ENCODE measurements at regions not wholly inside any gene's neighbourhood (a gene's known extent, or its start where the extent isn't known, plus 50 kb on each side); places are given as distances from the start of the nearest gene placed in this dataset.

DNA sequence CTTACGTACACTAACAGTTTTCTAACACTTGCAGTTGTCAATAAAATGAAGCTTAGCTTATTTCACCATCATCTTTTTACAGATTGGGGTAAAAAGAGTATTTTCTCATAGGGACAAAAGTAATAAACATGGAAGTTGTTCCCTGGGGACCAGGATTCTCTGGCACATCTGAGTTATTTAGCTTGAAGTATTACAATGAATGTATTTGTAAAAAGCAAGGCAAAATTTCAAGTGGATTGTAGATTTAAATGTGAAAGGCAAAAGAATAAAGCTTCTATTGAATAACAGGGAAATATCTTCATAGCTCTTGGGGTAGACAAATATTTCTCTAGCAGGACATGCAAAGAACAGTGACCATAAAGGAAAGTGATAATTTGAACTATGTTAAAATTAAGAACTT, 260.0 kb upstream of the ECI2 start:
- ATAC-seq: no peak
- TF ChIP-seq TCF4 (CRISPR knock-in tag; IDR thresholded peaks at IDR 0.05; ENCODE audit: borderline replicate concordance): no peak
- TF ChIP-seq SNAI2 (CRISPR knock-in tag; IDR thresholded peaks at IDR 0.05): no peak
- no peak for TF ChIP-seq BACH2 (CRISPR knock-in tag; IDR thresholded peaks at IDR 0.05; ENCODE audit: borderline replicate concordance)
- TF ChIP-seq, protein P1, sequence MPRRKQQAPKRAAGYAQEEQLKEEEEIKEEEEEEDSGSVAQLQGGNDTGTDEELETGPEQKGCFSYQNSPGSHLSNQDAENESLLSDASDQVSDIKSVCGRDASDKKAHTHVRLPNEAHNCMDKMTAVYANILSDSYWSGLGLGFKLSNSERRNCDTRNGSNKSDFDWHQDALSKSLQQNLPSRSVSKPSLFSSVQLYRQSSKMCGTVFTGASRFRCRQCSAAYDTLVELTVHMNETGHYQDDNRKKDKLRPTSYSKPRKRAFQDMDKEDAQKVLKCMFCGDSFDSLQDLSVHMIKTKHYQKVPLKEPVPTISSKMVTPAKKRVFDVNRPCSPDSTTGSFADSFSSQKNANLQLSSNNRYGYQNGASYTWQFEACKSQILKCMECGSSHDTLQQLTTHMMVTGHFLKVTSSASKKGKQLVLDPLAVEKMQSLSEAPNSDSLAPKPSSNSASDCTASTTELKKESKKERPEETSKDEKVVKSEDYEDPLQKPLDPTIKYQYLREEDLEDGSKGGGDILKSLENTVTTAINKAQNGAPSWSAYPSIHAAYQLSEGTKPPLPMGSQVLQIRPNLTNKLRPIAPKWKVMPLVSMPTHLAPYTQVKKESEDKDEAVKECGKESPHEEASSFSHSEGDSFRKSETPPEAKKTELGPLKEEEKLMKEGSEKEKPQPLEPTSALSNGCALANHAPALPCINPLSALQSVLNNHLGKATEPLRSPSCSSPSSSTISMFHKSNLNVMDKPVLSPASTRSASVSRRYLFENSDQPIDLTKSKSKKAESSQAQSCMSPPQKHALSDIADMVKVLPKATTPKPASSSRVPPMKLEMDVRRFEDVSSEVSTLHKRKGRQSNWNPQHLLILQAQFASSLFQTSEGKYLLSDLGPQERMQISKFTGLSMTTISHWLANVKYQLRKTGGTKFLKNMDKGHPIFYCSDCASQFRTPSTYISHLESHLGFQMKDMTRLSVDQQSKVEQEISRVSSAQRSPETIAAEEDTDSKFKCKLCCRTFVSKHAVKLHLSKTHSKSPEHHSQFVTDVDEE (CRISPR knock-in tag; IDR thresholded peaks at IDR 0.05): no peak
- TF ChIP-seq GLIS3 (CRISPR knock-in tag; IDR thresholded peaks at IDR 0.05): no peak
- no peak for TF ChIP-seq ZNF8 (CRISPR knock-in tag; IDR thresholded peaks at IDR 0.05)
- no peak for TF ChIP-seq TOX (CRISPR knock-in tag; IDR thresholded peaks at IDR 0.05; ENCODE audit: borderline replicate concordance)
- no peak for TF ChIP-seq OSR1 (CRISPR knock-in tag; IDR thresholded peaks at IDR 0.05)
- TF ChIP-seq, protein P2, sequence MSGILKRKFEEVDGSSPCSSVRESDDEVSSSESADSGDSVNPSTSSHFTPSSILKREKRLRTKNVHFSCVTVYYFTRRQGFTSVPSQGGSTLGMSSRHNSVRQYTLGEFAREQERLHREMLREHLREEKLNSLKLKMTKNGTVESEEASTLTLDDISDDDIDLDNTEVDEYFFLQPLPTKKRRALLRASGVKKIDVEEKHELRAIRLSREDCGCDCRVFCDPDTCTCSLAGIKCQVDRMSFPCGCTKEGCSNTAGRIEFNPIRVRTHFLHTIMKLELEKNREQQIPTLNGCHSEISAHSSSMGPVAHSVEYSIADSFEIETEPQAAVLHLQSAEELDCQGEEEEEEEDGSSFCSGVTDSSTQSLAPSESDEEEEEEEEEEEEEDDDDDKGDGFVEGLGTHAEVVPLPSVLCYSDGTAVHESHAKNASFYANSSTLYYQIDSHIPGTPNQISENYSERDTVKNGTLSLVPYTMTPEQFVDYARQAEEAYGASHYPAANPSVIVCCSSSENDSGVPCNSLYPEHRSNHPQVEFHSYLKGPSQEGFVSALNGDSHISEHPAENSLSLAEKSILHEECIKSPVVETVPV (CRISPR knock-in tag; IDR thresholded peaks at IDR 0.05): no peak
- no peak for TF ChIP-seq PATZ1 (CRISPR knock-in tag; IDR thresholded peaks at IDR 0.05; ENCODE audit: borderline replicate concordance)
- TF ChIP-seq ARNTL (CRISPR knock-in tag; IDR thresholded peaks at IDR 0.05; ENCODE audit: borderline replicate concordance, low read depth): no peak
- TF ChIP-seq ZNF565 (CRISPR knock-in tag; conservative IDR thresholded peaks at IDR 0.05; ENCODE audit: low read depth): no peak

DNA sequence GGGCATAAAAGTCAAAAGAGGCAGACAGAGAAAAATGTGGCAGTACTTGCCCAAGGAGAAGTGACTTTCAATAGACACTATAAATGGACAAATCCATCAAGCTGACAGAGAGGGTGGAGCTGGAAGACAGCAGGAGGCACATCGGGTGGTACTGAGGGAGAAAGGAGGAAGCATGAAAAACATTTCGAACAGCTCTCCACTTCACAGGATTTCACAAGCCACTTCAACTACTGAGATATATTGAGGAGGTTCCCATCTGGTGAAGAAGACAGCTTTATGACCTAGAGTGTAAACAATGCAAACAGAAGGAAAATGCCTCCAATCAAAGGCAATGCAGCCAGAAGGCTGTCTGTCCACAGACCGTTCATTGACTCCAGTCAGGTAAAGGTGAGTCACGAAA, 259.4 kb upstream of the ECI2 start:
- no peak for TF ChIP-seq ESRRG (CRISPR knock-in tag; IDR thresholded peaks at IDR 0.05)
- no peak for TF ChIP-seq ISL1 (CRISPR knock-in tag; IDR thresholded peaks at IDR 0.05)
- TF ChIP-seq GLIS3 (CRISPR knock-in tag; IDR thresholded peaks at IDR 0.05): no peak
- TF ChIP-seq OSR1 (CRISPR knock-in tag; IDR thresholded peaks at IDR 0.05): no peak
- no peak for TF ChIP-seq CSDC2 (CRISPR knock-in tag; IDR thresholded peaks at IDR 0.05)
- TF ChIP-seq ZFP3 (CRISPR knock-in tag; IDR thresholded peaks at IDR 0.05): no peak
- TF ChIP-seq ZFP30 (CRISPR knock-in tag; IDR thresholded peaks at IDR 0.05): no peak
- no peak for TF ChIP-seq TOX (CRISPR knock-in tag; IDR thresholded peaks at IDR 0.05; ENCODE audit: borderline replicate concordance)
- no peak for TF ChIP-seq CREB5 (CRISPR knock-in tag; IDR thresholded peaks at IDR 0.05; ENCODE audit: low read depth)
- TF ChIP-seq ZNF70 (CRISPR knock-in tag; IDR thresholded peaks at IDR 0.05): no peak
- no peak for TF ChIP-seq ZC3H10 (CRISPR knock-in tag; IDR thresholded peaks at IDR 0.05)
- TF ChIP-seq TCF4 (CRISPR knock-in tag; IDR thresholded peaks at IDR 0.05; ENCODE audit: borderline replicate concordance): no peak
- TF ChIP-seq BACH2 (CRISPR knock-in tag; IDR thresholded peaks at IDR 0.05; ENCODE audit: borderline replicate concordance): no peak
- TF ChIP-seq PATZ1 (CRISPR knock-in tag; IDR thresholded peaks at IDR 0.05; ENCODE audit: borderline replicate concordance): no peak
- TF ChIP-seq ZNF8 (CRISPR knock-in tag; IDR thresholded peaks at IDR 0.05): no peak
- TF ChIP-seq ARNTL (CRISPR knock-in tag; IDR thresholded peaks at IDR 0.05; ENCODE audit: borderline replicate concordance, low read depth): no peak
- no peak for TF ChIP-seq POU6F1 (CRISPR knock-in tag; IDR thresholded peaks at IDR 0.05; ENCODE audit: borderline replicate concordance, low read depth)
- TF ChIP-seq, protein P1 (CRISPR knock-in tag; IDR thresholded peaks at IDR 0.05): no peak
- no peak for ATAC-seq

Data from SK-N-SH treated with all-trans-retinoic acid at 6 μM for 48 hours (cell line).